ENCODE measurements at regions not wholly inside any gene's neighbourhood (a gene's known extent, or its start where the extent isn't known, plus 50 kb on each side); places are given as distances from the start of the nearest gene placed in this dataset.

GRCh38 chr12:93946542-93947150, 201.7 kb upstream of the PLXNC1 start:
- TF ChIP-seq CTCF (IDR thresholded peaks at IDR 0.05) (no peak), POLR2A (IDR thresholded peaks at IDR 0.05) (no peak)

Measured in uterus (tissue), 2 donors.